Large intestine (tissue), 3 donors: ENCODE measurements at regions not wholly inside any gene's neighbourhood (a gene's known extent, or its start where the extent isn't known, plus 50 kb on each side); places are given as distances from the start of the nearest gene placed in this dataset.
"Not testable (repeated sequence)": the region's sequence is repeated elsewhere in the genome, so short reads cannot be mapped to it uniquely, and the experiment has no call there.

Experiments
- DNase-seq, 2 donors: peaks; one replicate each; pipeline versions ENCODE4 v3.0.0 to v3.0.0-alpha.2; 2013
- H3K27ac ChIP-seq: one replicate; pipeline ENCODE4 v1.5.1; 2013; ENCODE audit warnings: low read length
- H3K27me3 ChIP-seq: 2 replicates; pipeline ENCODE4 v1.6.1; 2013; ENCODE audit warnings: low read length; ENCODE audit not compliant: control insufficient read depth, insufficient read depth
- H3K36me3 ChIP-seq: 2 replicates; pipeline ENCODE4 v1.6.1; 2013; ENCODE audit warnings: low read length; ENCODE audit not compliant: control insufficient read depth, insufficient read depth
- H3K4me1 ChIP-seq: one replicate; pipeline ENCODE4 v1.6.1; 2013; ENCODE audit warnings: low read length; ENCODE audit not compliant: control insufficient read depth, insufficient read depth
- H3K4me3 ChIP-seq: one replicate; pipeline ENCODE4 v1.5.1; 2013; ENCODE audit warnings: low read length
- H3K9me3 ChIP-seq: one replicate; pipeline ENCODE4 v1.6.1; 2013; ENCODE audit warnings: mild to moderate bottlenecking, low read depth, low read length, moderate library complexity; ENCODE audit not compliant: control insufficient read depth
- whole genome bisulfite sequencing: methylation state at CpG from one replicate; pipeline ENCODE4 v1.1.5; 2013; ENCODE audit warnings: low lambda C conversion rate; ENCODE audit not compliant: insufficient coverage; 5-methylcytosine and 5-hydroxymethylcytosine counted together

DNA sequence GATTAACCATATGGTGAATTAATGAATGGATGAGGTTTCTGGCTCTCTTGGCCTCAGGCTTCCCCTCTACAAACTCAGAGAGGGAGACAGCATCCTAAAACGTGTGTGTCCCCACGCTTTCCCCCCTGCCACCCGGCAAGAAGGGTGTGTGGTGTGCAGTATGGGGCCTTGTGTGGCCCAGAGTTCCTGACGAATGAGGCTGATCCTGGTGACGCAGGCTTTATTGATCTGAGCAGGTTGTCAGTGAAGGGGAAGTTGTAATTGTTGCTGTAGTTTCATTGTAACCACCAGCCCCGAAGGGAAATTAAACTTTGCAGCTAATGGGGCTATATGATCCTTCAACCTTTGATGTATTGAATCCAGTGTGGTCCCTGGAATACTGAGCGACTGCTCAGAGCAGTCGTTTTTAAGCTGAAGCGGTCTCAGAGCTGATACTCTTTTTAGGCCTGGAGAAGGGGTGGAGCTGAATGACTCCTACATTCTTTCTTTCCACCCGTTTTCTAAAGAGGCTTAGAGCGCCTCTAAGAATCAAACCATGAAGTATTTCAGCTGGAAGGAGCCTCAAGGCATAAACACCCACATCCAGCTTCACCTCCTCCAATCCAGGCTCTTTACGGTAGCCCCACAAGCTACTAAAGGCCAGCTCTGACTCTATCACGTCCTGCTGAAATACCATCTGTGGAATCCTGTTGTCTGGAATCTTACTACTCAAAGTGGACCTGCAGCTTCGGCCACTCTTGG is 284.7 kb downstream of the MIAT start:
- peaks cover 6% of the 10 kb centered on the region for H3K27me3 ChIP-seq
- no peak overlapping the region for H3K4me3 ChIP-seq
- no peaks in the 10 kb centered on the region for H3K9me3 ChIP-seq
- H3K36me3 ChIP-seq = no peaks in the 10 kb centered on the region
- WGBS = 0% methylated on average over 1 of the region's 14 CpGs
- H3K27ac ChIP-seq = no peak overlapping the region
- H3K4me1 ChIP-seq = no peaks in the 10 kb centered on the region
- no peak for DNase-seq

DNA sequence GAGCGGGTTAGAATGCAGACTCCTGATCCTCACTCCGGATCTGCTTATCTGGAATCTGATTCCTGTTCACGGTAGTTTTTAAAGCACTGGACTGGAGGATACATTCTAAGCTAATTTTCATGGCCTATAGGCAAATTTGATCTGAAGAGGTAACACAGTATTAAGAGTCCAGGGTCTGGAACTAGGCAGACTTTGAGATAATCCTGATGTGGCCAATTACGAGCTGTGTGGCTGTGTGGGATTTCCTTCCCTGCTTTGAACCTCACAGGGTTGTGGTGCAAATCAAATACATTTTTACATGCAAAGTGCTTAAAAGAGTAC is 285.2 kb downstream of the MIAT start:
- Histone ChIP-seq H3K36me3 (no peaks in the 10 kb centered on the region), H3K4me3 (no peak overlapping the region), H3K4me1 (no peaks in the 10 kb centered on the region), H3K27ac (no peak overlapping the region), H3K27me3 (peaks cover 6% of the 10 kb centered on the region), H3K9me3 (no peaks in the 10 kb centered on the region)
- WGBS = no CpG with 5 or more reads among the region's 4 CpGs
- DNase-seq = no peak

DNA sequence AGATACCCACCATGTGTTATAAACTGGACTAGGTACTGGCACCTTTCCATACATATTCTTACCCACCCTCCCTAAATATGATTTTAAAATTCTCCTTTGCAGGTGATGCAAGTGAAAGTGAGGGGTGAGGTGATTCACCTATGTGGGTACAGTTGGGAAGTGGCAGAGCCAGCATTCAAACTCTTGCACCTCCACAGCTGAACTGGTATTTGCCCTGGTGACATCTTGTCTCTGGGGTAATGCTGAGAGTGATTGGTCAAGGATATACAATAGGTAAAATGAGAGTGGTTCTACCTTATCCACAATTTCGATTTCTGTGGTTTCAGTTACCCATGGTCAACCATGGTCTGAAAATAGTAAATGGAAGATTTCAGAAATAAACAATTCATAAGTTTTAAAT is 288.2 kb downstream of the MIAT start:
- Histone ChIP-seq H3K27ac (no peak overlapping the region), H3K9me3 (no peaks in the 10 kb centered on the region), H3K36me3 (no peaks in the 10 kb centered on the region), H3K4me3 (no peak overlapping the region), H3K27me3 (peaks cover 6% of the 10 kb centered on the region), H3K4me1 (no peaks in the 10 kb centered on the region)
- 80% methylated on average over 1 of the region's 1 CpG for WGBS
- no peak for DNase-seq

DNA sequence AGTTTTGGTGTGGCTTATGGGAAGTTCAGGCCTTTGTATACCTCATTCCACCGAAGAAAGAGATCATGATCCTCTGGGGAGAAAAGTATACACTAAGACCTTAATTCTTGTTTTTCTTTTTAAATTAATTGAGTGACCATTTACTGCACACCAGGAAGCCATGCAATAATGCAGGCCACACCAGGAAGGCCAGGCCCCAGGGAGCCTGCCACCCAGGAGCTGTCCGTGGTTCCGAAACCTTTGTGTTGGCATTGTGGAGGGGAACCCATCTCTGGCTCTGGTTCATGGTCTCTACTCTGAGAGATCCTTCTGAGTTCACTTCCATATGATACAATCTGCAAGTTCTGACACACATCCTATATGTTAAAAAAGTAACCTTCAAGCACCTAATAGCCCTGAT is 291.8 kb downstream of the MIAT start:
- peak in 1 of 2 donors; percentile 16 for DNase-seq
- Histone ChIP-seq H3K36me3 (no peaks in the 10 kb centered on the region), H3K9me3 (no peaks in the 10 kb centered on the region), H3K27me3 (peaks cover 33% of the 10 kb centered on the region), H3K4me1 (no peaks in the 10 kb centered on the region), H3K27ac (no peak overlapping the region), H3K4me3 (no peak overlapping the region)
- no CpG with 5 or more reads among the region's 3 CpGs for WGBS

DNA sequence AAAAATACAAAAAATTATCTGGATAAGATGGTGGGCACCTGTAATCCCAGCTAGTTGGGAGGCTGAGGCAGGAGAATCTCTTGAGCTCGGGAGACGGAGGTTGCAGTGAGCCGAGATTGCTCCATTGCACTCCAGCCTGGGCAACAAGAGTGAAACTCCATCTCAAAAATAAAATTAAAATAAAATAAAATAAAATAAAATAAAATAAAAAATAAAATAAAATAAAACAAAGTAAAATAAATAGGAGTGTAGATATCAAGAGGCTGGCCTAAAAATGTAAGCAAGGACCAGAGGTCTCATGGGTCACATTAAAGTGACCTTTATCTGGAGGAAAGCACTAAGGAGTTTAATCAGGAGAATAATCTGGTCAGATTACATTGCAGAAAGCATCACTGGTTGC is 293.8 kb downstream of the MIAT start:
- not testable (repeated sequence) for H3K4me1 ChIP-seq, H3K27ac ChIP-seq, H3K9me3 ChIP-seq, DNase-seq, H3K36me3 ChIP-seq, H3K4me3 ChIP-seq
- H3K27me3 ChIP-seq = peaks cover 47% of the 10 kb centered on the region
- 84% methylated on average over 2 of the region's 3 CpGs for WGBS

DNA sequence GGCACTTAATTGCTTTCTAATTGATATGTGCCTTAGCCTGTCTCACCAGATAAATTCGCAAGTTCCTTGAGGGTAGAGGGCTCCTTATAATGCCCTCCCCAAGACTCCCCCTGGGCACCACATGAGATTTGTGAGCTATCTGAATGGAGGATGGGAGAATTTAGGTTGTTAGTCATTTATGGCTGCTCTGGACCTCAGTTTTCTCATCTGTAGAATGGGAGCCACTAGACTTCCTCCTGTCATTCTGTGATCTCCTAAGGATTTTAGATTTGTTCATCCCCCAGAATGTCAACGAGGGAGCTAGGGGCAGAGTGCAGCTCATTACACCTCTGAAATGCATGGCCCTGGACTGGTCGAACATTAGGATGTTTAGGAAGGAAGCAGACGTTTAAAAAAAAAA is 294.6 kb downstream of the MIAT start:
- Histone ChIP-seq H3K27me3 (peaks cover 46% of the 10 kb centered on the region), H3K4me3 (no peak overlapping the region), H3K9me3 (no peaks in the 10 kb centered on the region), H3K4me1 (no peaks in the 10 kb centered on the region), H3K27ac (no peak overlapping the region), H3K36me3 (no peaks in the 10 kb centered on the region)
- DNase-seq = no peak
- WGBS = 0% methylated on average over 1 of the region's 4 CpGs

DNA sequence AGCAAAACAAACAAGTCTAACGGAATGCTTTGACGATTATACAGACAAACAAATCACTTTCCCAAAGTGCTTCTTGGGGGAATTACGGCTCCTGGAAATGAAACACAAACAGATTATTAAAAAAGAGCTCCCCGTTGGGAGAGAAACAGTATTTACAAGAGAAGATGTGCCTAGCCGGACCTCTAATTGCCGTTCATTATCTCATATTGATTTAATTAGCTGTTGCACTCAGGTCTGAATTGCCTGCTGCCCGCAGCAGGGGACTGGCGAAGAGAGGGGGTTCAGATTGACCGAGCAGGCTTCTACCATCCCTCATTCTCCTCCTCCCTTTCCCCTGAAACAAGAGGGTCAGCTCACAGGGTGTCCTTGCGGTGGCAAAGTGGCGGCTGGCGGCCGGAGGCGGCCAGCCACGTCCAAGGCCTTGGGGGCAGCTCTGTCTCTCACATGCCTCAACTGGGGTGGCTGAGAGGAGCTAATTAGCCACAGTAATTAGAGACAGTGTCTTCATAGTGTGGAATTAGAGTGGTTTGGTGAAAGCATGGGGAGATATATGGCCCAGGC is 295.1 kb downstream of the MIAT start:
- H3K27me3 ChIP-seq = peaks cover 50% of the 10 kb centered on the region
- WGBS = 17% methylated on average over 2 of the region's 15 CpGs
- H3K4me3 ChIP-seq = no peak overlapping the region
- no peaks in the 10 kb centered on the region for H3K9me3 ChIP-seq
- no peaks in the 10 kb centered on the region for H3K36me3 ChIP-seq
- H3K4me1 ChIP-seq = no peaks in the 10 kb centered on the region
- DNase-seq = no peak
- no peak overlapping the region for H3K27ac ChIP-seq

DNA sequence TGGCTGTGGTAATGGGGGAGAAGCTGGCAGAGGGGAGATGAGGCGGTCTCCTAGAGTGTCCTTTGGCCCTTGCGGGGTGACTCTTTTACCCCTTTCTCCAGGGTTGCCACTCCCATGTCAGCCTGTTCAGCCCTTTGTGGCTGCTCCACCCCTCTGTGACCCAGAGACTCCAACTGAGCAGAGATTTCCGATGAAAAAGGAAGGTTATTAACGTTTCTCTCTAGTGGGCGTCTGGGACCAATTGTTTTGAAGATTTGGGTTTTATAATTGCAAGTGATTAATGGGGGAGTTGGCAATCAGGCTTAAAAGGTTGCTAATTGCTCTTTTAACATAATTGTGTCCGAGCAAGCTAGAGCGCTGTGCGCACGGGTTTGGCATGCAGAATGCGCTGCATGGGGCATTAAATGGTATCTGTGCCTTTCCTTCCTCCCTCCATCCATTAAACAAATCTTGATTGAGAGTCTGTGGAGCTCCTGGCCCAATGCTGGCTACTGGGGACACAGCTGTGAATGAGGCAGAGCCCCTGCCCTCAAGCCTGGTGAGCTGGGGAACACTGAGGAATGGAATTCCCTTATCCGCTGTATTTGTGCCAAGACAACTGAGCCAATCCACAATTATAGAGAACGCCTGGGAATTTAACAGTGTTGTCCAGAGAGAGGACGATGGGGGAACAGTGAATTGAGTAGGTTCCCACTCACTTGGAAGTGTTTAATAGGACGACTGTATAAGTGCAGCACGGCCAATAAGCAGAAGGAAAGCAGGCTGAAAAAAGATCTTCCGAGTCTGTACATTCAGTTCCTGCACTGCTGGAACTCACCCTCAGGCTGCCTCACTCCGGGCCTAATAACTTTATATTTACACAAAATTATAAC is 295.9 kb downstream of the MIAT start:
- Histone ChIP-seq H3K4me1 (no peaks in the 10 kb centered on the region), H3K4me3 (no peak overlapping the region), H3K9me3 (no peaks in the 10 kb centered on the region), H3K27ac (no peak overlapping the region), H3K27me3 (peaks cover 51% of the 10 kb centered on the region), H3K36me3 (no peaks in the 10 kb centered on the region)
- no CpG with 5 or more reads among the region's 17 CpGs for WGBS
- no peak for DNase-seq

DNA sequence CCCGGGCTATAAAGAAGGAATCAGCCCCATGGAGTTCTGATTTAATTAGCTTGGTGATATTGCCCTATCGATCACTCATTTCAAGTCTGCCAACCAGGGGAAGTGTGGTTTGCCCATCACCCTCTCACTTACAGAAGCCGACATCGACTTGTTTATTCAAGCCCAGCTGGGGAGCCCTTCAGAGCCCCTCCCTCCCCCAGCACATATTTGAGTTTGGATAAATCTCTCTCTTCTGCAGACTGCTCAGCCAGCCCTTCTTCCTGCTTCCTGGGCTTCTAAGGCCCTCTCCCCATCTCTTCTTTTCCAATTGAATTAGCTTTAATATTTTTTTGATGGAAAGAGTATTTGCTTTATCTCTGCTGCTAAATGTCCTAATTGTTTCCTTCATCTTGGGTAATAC is 299.0 kb downstream of the MIAT start:
- Histone ChIP-seq H3K9me3 (no peaks in the 10 kb centered on the region), H3K36me3 (no peaks in the 10 kb centered on the region), H3K4me1 (no peaks in the 10 kb centered on the region), H3K27ac (no peak overlapping the region), H3K27me3 (peaks cover 48% of the 10 kb centered on the region), H3K4me3 (no peak overlapping the region)
- DNase-seq = no peak
- WGBS = no CpG with 5 or more reads among the region's 4 CpGs

DNA sequence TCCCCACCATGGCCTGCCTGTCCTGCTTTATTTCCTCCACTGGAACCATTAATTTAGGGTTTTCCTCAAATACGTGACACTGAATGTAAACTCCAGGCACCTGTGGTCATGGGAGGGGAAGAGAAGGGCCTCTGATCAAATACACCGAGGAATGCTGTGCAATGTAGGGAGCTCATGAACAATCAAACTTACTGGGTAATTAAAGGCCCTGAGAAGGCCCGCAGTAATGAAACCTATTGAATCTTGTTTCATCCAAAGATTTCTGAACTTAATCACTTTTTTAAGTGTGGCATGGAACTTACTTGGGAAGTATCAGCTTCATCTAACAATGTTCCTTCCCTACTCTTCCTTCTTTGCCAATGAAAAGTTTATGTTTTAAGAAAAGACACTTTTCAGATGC is 299.8 kb downstream of the MIAT start:
- WGBS = no CpG with 5 or more reads among the region's 3 CpGs
- H3K27me3 ChIP-seq = peaks cover 43% of the 10 kb centered on the region
- DNase-seq = no peak
- no peaks in the 10 kb centered on the region for H3K36me3 ChIP-seq
- no peak overlapping the region for H3K4me3 ChIP-seq
- H3K4me1 ChIP-seq = no peaks in the 10 kb centered on the region
- no peaks in the 10 kb centered on the region for H3K9me3 ChIP-seq
- H3K27ac ChIP-seq = no peak overlapping the region
